ENCODE measurements at regions not wholly inside any gene's neighbourhood (a gene's known extent, or its start where the extent isn't known, plus 50 kb on each side); places are given as distances from the start of the nearest gene placed in this dataset.

- FAIRE-seq (no peak), DNase-seq (ENCODE audit: insufficient read length, low spot score) (no peak)
- TF ChIP-seq CTCF (IDR thresholded peaks at IDR 0.05; ENCODE audit: insufficient read depth, missing control alignments): no peak
These were observed 296.6 kb downstream of the IRX2 start for GRCh38 chr5:2454876-2455275.

GRCh38 chr5:2453781-2454180 lies 297.7 kb downstream of the IRX2 start:
- FAIRE-seq (no peak), DNase-seq (ENCODE audit: insufficient read length, low spot score) (no peak)
- no peak for TF ChIP-seq CTCF (IDR thresholded peaks at IDR 0.05; ENCODE audit: insufficient read depth, missing control alignments)

GRCh38 chr5:2451100-2451499 lies 300.4 kb downstream of the IRX2 start:
- DNase-seq (ENCODE audit: insufficient read length, low spot score) (no peak), FAIRE-seq (no peak)
- TF ChIP-seq CTCF (IDR thresholded peaks at IDR 0.05; ENCODE audit: insufficient read depth, missing control alignments): no peak

GRCh38 chr5:2442496-2443354 lies 308.8 kb downstream of the IRX2 start:
- TF ChIP-seq CTCF (IDR thresholded peaks at IDR 0.05; ENCODE audit: insufficient read depth, missing control alignments): no peak
- no peak for FAIRE-seq
- DNase-seq (ENCODE audit: insufficient read length, low spot score): no peak

GRCh38 chr5:2441495-2442180 lies 309.8 kb downstream of the IRX2 start:
- DNase-seq (ENCODE audit: insufficient read length, low spot score) (no peak), FAIRE-seq (no peak)
- no peak for TF ChIP-seq CTCF (IDR thresholded peaks at IDR 0.05; ENCODE audit: insufficient read depth, missing control alignments)

- no peak for DNase-seq (ENCODE audit: insufficient read length, low spot score)
- TF ChIP-seq CTCF (IDR thresholded peaks at IDR 0.05; ENCODE audit: insufficient read depth, missing control alignments): no peak
- no peak for FAIRE-seq
These were observed 311.9 kb downstream of the IRX2 start for GRCh38 chr5:2439608-2440007.

- DNase-seq (ENCODE audit: insufficient read length, low spot score) (no peak), FAIRE-seq (no peak)
- TF ChIP-seq CTCF (IDR thresholded peaks at IDR 0.05; ENCODE audit: insufficient read depth, missing control alignments): no peak
These were observed 318.4 kb downstream of the IRX2 start for GRCh38 chr5:2433086-2433485.

Data from D721Med (cell line).